Prostate gland (tissue), 2 donors: ENCODE measurements at regions not wholly inside any gene's neighbourhood (a gene's known extent, or its start where the extent isn't known, plus 50 kb on each side); places are given as distances from the start of the nearest gene placed in this dataset.

Source experiments
- POLR2A ChIP-seq: fragments of 450-650 bp; IDR thresholded peaks from one replicate; pipeline ENCODE4 v1.6.1; 2016; ENCODE audit warnings: antibody characterized with exemption, mild to moderate bottlenecking
- TF ChIP-seq, protein P1 (sequence below), 4 experiments: fragments of 200-600 bp in 2 of 4; fragments of 450-650 bp in 2 of 4; sonication (generic) in 2 of 4; IDR thresholded peaks; 1 replicate in 3 of 4; 2 replicates in 1 of 4; pipeline ENCODE4 v1.5.1; 2016 to 2019; ENCODE audit warnings: antibody characterized with exemption in 4 of 4, mild to moderate bottlenecking in 2 of 4, moderate library complexity in 2 of 4

DNA sequence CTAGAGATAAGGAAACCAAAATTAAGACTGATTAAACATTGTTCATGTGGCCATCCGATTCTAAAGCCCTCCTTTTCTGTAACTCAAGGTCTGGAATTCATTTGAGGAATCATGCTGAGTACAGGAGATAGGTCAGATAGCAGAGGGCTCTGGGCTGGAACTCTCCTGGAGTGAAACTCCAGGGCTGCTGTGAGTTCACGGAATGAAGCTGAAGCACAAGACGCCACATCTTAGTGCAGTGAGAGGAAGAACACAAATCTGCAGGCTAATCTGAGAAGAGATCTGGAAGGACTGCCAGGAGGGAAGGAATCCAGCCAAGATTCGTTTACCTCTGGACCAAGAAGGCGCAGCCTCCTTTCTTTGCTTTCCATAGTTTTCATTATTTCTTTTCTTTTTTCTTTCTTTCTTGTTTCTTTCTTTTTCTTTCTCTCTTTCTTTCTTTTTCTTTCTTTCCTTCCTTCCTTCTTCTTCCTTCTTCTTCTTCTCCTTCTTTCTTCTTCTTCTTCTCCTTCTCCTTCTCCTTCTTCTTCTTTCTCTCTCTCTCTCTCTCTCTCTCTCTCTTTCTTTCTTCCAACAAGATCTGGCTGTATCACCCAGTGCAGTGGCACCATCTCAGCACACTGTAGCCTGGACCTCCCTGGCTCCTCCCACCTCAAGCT, 74.8 kb upstream of the ATP1B1 start:
- TF ChIP-seq POLR2A, result no peak
- TF ChIP-seq, protein P1, sequence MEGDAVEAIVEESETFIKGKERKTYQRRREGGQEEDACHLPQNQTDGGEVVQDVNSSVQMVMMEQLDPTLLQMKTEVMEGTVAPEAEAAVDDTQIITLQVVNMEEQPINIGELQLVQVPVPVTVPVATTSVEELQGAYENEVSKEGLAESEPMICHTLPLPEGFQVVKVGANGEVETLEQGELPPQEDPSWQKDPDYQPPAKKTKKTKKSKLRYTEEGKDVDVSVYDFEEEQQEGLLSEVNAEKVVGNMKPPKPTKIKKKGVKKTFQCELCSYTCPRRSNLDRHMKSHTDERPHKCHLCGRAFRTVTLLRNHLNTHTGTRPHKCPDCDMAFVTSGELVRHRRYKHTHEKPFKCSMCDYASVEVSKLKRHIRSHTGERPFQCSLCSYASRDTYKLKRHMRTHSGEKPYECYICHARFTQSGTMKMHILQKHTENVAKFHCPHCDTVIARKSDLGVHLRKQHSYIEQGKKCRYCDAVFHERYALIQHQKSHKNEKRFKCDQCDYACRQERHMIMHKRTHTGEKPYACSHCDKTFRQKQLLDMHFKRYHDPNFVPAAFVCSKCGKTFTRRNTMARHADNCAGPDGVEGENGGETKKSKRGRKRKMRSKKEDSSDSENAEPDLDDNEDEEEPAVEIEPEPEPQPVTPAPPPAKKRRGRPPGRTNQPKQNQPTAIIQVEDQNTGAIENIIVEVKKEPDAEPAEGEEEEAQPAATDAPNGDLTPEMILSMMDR (IDR thresholded peaks at IDR 0.05), result no peak
